IMR-90 (cell line): ENCODE measurements at regions not wholly inside any gene's neighbourhood (a gene's known extent, or its start where the extent isn't known, plus 50 kb on each side); places are given as distances from the start of the nearest gene placed in this dataset.

Source experiments
- ATAC-seq: fragments of 200-7000 bp; cut with Tn5 transposase; 2 replicates; pipeline ENCODE4 v1.9.1; 2020; ENCODE audit warnings: low read depth, mild to moderate bottlenecking, moderate library complexity
- BruUV-seq: library from RNA; stranded (reverse); fragments of 400-500 nt; replicated peaks from 2 replicates; lab custom pipeline; 2021; lab: Mats Ljungman, UMichigan
- CTCF ChIA-PET: fragments of 300-600 bp; formaldehyde crosslinking; extraction: SDS; loops from one replicate; lab custom pipeline; 2021; ENCODE audit warnings: antibody characterized with exemption; lab: Yijun Ruan, JAX
- POLR2A ChIA-PET: fragments of 300-600 bp; sonication (Branson Sonifier 250); formaldehyde crosslinking; loops from one replicate; lab custom pipeline; 2022; ENCODE audit warnings: antibody characterized with exemption; ENCODE audit not compliant: unreplicated experiment; lab: Charles Lee
- DNase-seq: peaks from one replicate; pipeline ENCODE4 v3.0.0; 2013
- H2AFZ ChIP-seq: replicated peaks from 2 replicates; pipeline ENCODE3; 2013; ENCODE audit warnings: low read length, mild to moderate bottlenecking; ENCODE audit not compliant: poor library complexity
- H2AK5ac ChIP-seq: 2 replicates; pipeline ENCODE4 v1.6.1; 2013; ENCODE audit warnings: low read depth, low read length, inconsistent platforms
- H2AK9ac ChIP-seq: replicated peaks from 2 replicates; pipeline ENCODE3; 2013; ENCODE audit warnings: mild to moderate bottlenecking, low read depth, low read length, moderate library complexity; ENCODE audit not compliant: poor library complexity
- H2BK120ac ChIP-seq: 2 replicates; pipeline ENCODE4 v1.6.1; 2013; ENCODE audit warnings: low read depth, low read length, inconsistent platforms
- H2BK15ac ChIP-seq: 3 replicates; pipeline ENCODE4 v1.6.1; 2013; ENCODE audit warnings: low read depth, low read length, inconsistent platforms
- H2BK20ac ChIP-seq: 2 replicates; pipeline ENCODE4 v1.6.1; 2013; ENCODE audit warnings: low read depth, mild to moderate bottlenecking, inconsistent platforms, low read length, moderate library complexity
- H2BK5ac ChIP-seq: 2 replicates; pipeline ENCODE4 v1.6.1; 2013; ENCODE audit warnings: mild to moderate bottlenecking, low read depth, low read length, inconsistent platforms; ENCODE audit not compliant: poor library complexity, severe bottlenecking
- H3K14ac ChIP-seq: replicated peaks from 2 replicates; pipeline ENCODE4 v1.6.1; 2013; ENCODE audit warnings: low read depth, low read length, inconsistent platforms
- H3K18ac ChIP-seq: 2 replicates; pipeline ENCODE4 v1.6.1; 2013; ENCODE audit warnings: low read depth, low read length, control low read depth
- H3K23ac ChIP-seq: 2 replicates; pipeline ENCODE4 v1.6.1; 2013; ENCODE audit warnings: low read depth, low read length, inconsistent platforms
- H3K27ac ChIP-seq: 2 replicates; pipeline ENCODE4 v1.5.1; 2013; ENCODE audit warnings: mild to moderate bottlenecking, control low read depth, low read length; ENCODE audit not compliant: insufficient read depth
- H3K27me3 ChIP-seq: 2 replicates; pipeline ENCODE4 v1.6.1; 2013; ENCODE audit warnings: low read length; ENCODE audit not compliant: control insufficient read depth, insufficient read depth
- H3K36me3 ChIP-seq: 2 replicates; pipeline ENCODE4 v1.6.1; 2013; ENCODE audit warnings: low read length, mixed read lengths; ENCODE audit not compliant: control insufficient read depth, insufficient read depth
- H3K4ac ChIP-seq: 2 replicates; pipeline ENCODE4 v1.6.1; 2013; ENCODE audit warnings: low read depth, low read length, inconsistent platforms
- H3K4me1 ChIP-seq: 2 replicates; pipeline ENCODE4 v1.6.1; 2013; ENCODE audit warnings: low read length, mixed read lengths; ENCODE audit not compliant: control insufficient read depth, insufficient read depth
- H3K4me2 ChIP-seq: 2 replicates; pipeline ENCODE4 v1.6.1; 2013; ENCODE audit warnings: low read depth, mild to moderate bottlenecking, control low read depth, low read length, moderate library complexity
- H3K4me3 ChIP-seq: 2 replicates; pipeline ENCODE4 v1.5.1; 2013; ENCODE audit warnings: low read depth, mild to moderate bottlenecking, control low read depth, low read length, moderate library complexity; ENCODE audit not compliant: insufficient read depth
- H3K56ac ChIP-seq: 2 replicates; pipeline ENCODE4 v1.6.1; 2013; ENCODE audit warnings: low read length, inconsistent platforms; ENCODE audit not compliant: insufficient read depth; ENCODE audit errors: extremely low read depth
- H3K79me1 ChIP-seq, 2 experiments: 2 replicates each; pipeline ENCODE4 v1.6.1; 2013; ENCODE audit warnings: low read length in 2 of 2, inconsistent platforms in 1 of 2, low read depth in 1 of 2
- H3K9ac ChIP-seq: 2 replicates; pipeline ENCODE4 v1.6.1; 2013; ENCODE audit warnings: low read depth, low read length, control low read depth
- H3K9me1 ChIP-seq: 2 replicates; pipeline ENCODE4 v1.6.1; 2013; ENCODE audit warnings: low read length, inconsistent platforms; ENCODE audit not compliant: insufficient read depth
- H3K9me3 ChIP-seq: 2 replicates; pipeline ENCODE4 v1.6.1; 2013; ENCODE audit warnings: low read length; ENCODE audit not compliant: control insufficient read depth, insufficient read depth
- H4K20me1 ChIP-seq: 2 replicates; pipeline ENCODE4 v1.6.1; 2013; ENCODE audit warnings: low read length, inconsistent platforms; ENCODE audit not compliant: insufficient read depth
- H4K5ac ChIP-seq: 2 replicates; pipeline ENCODE4 v1.6.1; 2013; ENCODE audit warnings: mild to moderate bottlenecking, low read depth, low read length, control low read depth
- H4K8ac ChIP-seq, 2 experiments: 2 replicates each; pipeline ENCODE4 v1.6.1; 2013; ENCODE audit warnings: low read depth in 2 of 2, low read length in 2 of 2, control low read depth in 1 of 2, inconsistent platforms in 1 of 2
- H4K91ac ChIP-seq: 2 replicates; pipeline ENCODE4 v1.6.1; 2013; ENCODE audit warnings: low read depth, low read length, inconsistent platforms; ENCODE audit not compliant: insufficient read depth
- BHLHE40 ChIP-seq: fragments of 150-350 bp; IDR thresholded peaks from 2 replicates; pipeline ENCODE4 v1.6.1; 2016; ENCODE audit warnings: mild to moderate bottlenecking, low read depth, low read length
- CEBPB ChIP-seq: IDR thresholded peaks from 2 replicates; pipeline ENCODE4 v1.6.1; 2012; ENCODE audit warnings: low read depth, low read length, improper control_type of control experiment
- CHD1 ChIP-seq: IDR thresholded peaks from 2 replicates; pipeline ENCODE4 v1.6.1; 2012; ENCODE audit warnings: low read depth, low read length, improper control_type of control experiment
- FOS ChIP-seq: fragments of 150-350 bp; IDR thresholded peaks from 2 replicates; pipeline ENCODE4 v1.6.1; 2016; ENCODE audit warnings: low read depth, low read length
- MAFK ChIP-seq: IDR thresholded peaks from 2 replicates; pipeline ENCODE4 v1.6.1; 2012; ENCODE audit warnings: low read depth, low read length, improper control_type of control experiment
- MAZ ChIP-seq: IDR thresholded peaks from 2 replicates; pipeline ENCODE4 v1.6.1; 2012; ENCODE audit warnings: low read depth, mild to moderate bottlenecking, low read length, improper control_type of control experiment, moderate library complexity, borderline replicate concordance
- MXI1 ChIP-seq: IDR thresholded peaks from 2 replicates; pipeline ENCODE4 v1.6.1; 2012; ENCODE audit warnings: low read depth, mild to moderate bottlenecking, low read length, moderate library complexity, borderline replicate concordance
- NFE2L2 ChIP-seq: fragments of 150-350 bp; IDR thresholded peaks from 2 replicates; pipeline ENCODE4 v1.6.1; 2016; ENCODE audit warnings: low read depth, mild to moderate bottlenecking, low read length
- POLR2A ChIP-seq: IDR thresholded peaks from 2 replicates; pipeline ENCODE4 v1.6.1; 2012; ENCODE audit warnings: mild to moderate bottlenecking, low read depth, low read length
- RAD21 ChIP-seq: IDR thresholded peaks from 2 replicates; pipeline ENCODE4 v1.6.1; 2012; ENCODE audit warnings: low read length, improper control_type of control experiment
- RCOR1 ChIP-seq: IDR thresholded peaks from 2 replicates; pipeline ENCODE4 v1.6.1; 2012; ENCODE audit warnings: mild to moderate bottlenecking, low read length, improper control_type of control experiment; ENCODE audit not compliant: insufficient replicate concordance
- RFX5 ChIP-seq: IDR thresholded peaks from 2 replicates; pipeline ENCODE4 v1.8.0; 2012; ENCODE audit warnings: low read depth, mild to moderate bottlenecking, low read length, moderate library complexity
- SMC3 ChIP-seq: fragments of 150-350 bp; IDR thresholded peaks from 2 replicates; pipeline ENCODE4 v1.6.1; 2016; ENCODE audit warnings: low read depth, mild to moderate bottlenecking, antibody characterized with exemption, low read length, moderate library complexity
- dilution Hi-C: fragments of 300-500 bp; cut with HindIII; formaldehyde crosslinking; loops from one replicate; pipeline ENCODE4 v1.14.3; 2018; ENCODE audit warnings: low sequenced_read_pairs; ENCODE audit not compliant: unreplicated experiment
- in situ Hi-C: fragments of 300-500 bp; cut with MboI; formaldehyde crosslinking; loops from 3 replicates; pipeline ENCODE4 v1.14.3; 2019; ENCODE audit warnings: low sequenced_read_pairs, inconsistent platforms, mixed read lengths
- intact Hi-C: fragments of 100-400 bp; cut with micrococcal nuclease; formaldehyde crosslinking; loops from 2 replicates; pipeline ENCODE4 v1.10.0; 2022
- TF ChIP-seq, protein P1 (sequence below): fragments of 150-350 bp; IDR thresholded peaks from 2 replicates; pipeline ENCODE4 v1.6.1; 2016; ENCODE audit warnings: low read depth, mild to moderate bottlenecking, low read length, moderate library complexity, borderline replicate concordance
- TF ChIP-seq, protein P2 (sequence below): conservative IDR thresholded peaks from 2 replicates; pipeline ENCODE4 v1.5.1; 2012; ENCODE audit warnings: mild to moderate bottlenecking, low read depth, low read length, improper control_type of control experiment
- TF ChIP-seq, protein P3 (sequence below): fragments of 150-350 bp; IDR thresholded peaks from 2 replicates; pipeline ENCODE4 v1.6.1; 2017; ENCODE audit warnings: mild to moderate bottlenecking, antibody characterized with exemption, low read length, low read depth

DNA sequence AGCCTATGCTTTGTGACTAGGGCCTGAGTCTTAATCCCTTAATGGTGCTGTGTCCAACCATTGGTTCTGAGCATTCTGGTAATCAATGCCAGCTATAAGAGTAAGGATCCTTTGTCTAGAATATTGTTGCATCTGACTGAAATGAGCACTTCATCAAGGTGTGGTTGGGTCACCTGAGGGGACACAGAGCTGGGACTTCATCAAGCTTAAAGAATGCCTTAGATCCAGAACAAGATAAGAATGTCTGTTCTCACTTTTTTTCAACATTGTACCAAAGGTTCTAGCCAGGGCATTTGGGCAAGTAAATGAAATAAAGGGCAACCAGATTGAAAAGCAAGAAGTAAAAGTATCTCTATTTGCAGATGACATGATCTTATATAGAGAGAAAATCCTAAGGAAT lies 280.4 kb downstream of the MTERF1 start:
- DNase-seq (no peak), ATAC-seq (no peak)
- no peak overlapping the region for H4K5ac ChIP-seq
- H2AK5ac ChIP-seq, result no peak overlapping the region
- H3K9ac ChIP-seq, result no peak overlapping the region
- H3K4ac ChIP-seq, result no peak overlapping the region
- H3K9me1 ChIP-seq, result no peaks in the 10 kb centered on the region
- H2BK5ac ChIP-seq, result no peak overlapping the region
- TF ChIP-seq POLR2A (no peak), MXI1 (no peak), CEBPB (no peak), MAFK (no peak), RCOR1 (no peak), FOS (no peak), RAD21 (no peak), BHLHE40 (no peak), RFX5 (no peak), CHD1 (no peak), SMC3 (no peak), NFE2L2 (no peak), MAZ (no peak)
- TF ChIP-seq, protein P1, sequence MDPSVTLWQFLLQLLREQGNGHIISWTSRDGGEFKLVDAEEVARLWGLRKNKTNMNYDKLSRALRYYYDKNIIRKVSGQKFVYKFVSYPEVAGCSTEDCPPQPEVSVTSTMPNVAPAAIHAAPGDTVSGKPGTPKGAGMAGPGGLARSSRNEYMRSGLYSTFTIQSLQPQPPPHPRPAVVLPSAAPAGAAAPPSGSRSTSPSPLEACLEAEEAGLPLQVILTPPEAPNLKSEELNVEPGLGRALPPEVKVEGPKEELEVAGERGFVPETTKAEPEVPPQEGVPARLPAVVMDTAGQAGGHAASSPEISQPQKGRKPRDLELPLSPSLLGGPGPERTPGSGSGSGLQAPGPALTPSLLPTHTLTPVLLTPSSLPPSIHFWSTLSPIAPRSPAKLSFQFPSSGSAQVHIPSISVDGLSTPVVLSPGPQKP, result no peak
- TF ChIP-seq, protein P2, sequence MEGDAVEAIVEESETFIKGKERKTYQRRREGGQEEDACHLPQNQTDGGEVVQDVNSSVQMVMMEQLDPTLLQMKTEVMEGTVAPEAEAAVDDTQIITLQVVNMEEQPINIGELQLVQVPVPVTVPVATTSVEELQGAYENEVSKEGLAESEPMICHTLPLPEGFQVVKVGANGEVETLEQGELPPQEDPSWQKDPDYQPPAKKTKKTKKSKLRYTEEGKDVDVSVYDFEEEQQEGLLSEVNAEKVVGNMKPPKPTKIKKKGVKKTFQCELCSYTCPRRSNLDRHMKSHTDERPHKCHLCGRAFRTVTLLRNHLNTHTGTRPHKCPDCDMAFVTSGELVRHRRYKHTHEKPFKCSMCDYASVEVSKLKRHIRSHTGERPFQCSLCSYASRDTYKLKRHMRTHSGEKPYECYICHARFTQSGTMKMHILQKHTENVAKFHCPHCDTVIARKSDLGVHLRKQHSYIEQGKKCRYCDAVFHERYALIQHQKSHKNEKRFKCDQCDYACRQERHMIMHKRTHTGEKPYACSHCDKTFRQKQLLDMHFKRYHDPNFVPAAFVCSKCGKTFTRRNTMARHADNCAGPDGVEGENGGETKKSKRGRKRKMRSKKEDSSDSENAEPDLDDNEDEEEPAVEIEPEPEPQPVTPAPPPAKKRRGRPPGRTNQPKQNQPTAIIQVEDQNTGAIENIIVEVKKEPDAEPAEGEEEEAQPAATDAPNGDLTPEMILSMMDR, result no peak
- TF ChIP-seq, protein P3, sequence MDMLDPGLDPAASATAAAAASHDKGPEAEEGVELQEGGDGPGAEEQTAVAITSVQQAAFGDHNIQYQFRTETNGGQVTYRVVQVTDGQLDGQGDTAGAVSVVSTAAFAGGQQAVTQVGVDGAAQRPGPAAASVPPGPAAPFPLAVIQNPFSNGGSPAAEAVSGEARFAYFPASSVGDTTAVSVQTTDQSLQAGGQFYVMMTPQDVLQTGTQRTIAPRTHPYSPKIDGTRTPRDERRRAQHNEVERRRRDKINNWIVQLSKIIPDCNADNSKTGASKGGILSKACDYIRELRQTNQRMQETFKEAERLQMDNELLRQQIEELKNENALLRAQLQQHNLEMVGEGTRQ, result no peak
- H2BK15ac ChIP-seq, result no peak overlapping the region
- no peaks in the 10 kb centered on the region for H3K4me1 ChIP-seq
- intact Hi-C loops, result no loop called here
- no peaks in the 10 kb centered on the region for H3K79me1 ChIP-seq
- H3K27ac ChIP-seq, result no peak overlapping the region
- no peaks in the 10 kb centered on the region for H3K9me3 ChIP-seq
- no peak overlapping the region for H3K4me3 ChIP-seq
- H2BK120ac ChIP-seq, result no peak overlapping the region
- H3K36me3 ChIP-seq, result no peaks in the 10 kb centered on the region
- H3K23ac ChIP-seq, result no peak overlapping the region
- H3K56ac ChIP-seq, result no peak overlapping the region
- no peaks in the 10 kb centered on the region for H3K27me3 ChIP-seq
- H2AFZ ChIP-seq, result no peak overlapping the region
- H3K4me2 ChIP-seq, result no peak overlapping the region
- POLR2A ChIA-PET, result no interaction called here
- H3K14ac ChIP-seq, result no peak overlapping the region
- no peak overlapping the region for H4K91ac ChIP-seq
- CTCF ChIA-PET, result no interaction called here
- in situ Hi-C loops, result loop anchor here (25.0 kb wide), 1 partner anchor 513 kb away; no protein-coding TSS in a partner anchor
- dilution Hi-C loops, result no loop called here
- H2BK20ac ChIP-seq, result no peak overlapping the region
- H4K20me1 ChIP-seq, result no peaks in the 10 kb centered on the region
- no peak overlapping the region for H3K18ac ChIP-seq
- H2AK9ac ChIP-seq, result no peak overlapping the region
- no TSS peak for BruUV-seq
- no peak overlapping the region for H4K8ac ChIP-seq
